IMR-90 (cell line): ENCODE measurements at regions not wholly inside any gene's neighbourhood (a gene's known extent, or its start where the extent isn't known, plus 50 kb on each side); places are given as distances from the start of the nearest gene placed in this dataset.

Source experiments
- ATAC-seq: fragments of 200-7000 bp; cut with Tn5 transposase; 2 replicates; pipeline ENCODE4 v1.9.1; 2020; ENCODE audit warnings: low read depth, mild to moderate bottlenecking, moderate library complexity
- BruUV-seq: library from RNA; stranded (reverse); fragments of 400-500 nt; replicated peaks from 2 replicates; lab custom pipeline; 2021; lab: Mats Ljungman, UMichigan
- CTCF ChIA-PET: fragments of 300-600 bp; formaldehyde crosslinking; extraction: SDS; loops from one replicate; lab custom pipeline; 2021; ENCODE audit warnings: antibody characterized with exemption; lab: Yijun Ruan, JAX
- POLR2A ChIA-PET: fragments of 300-600 bp; sonication (Branson Sonifier 250); formaldehyde crosslinking; loops from one replicate; lab custom pipeline; 2022; ENCODE audit warnings: antibody characterized with exemption; ENCODE audit not compliant: unreplicated experiment; lab: Charles Lee
- DNase-seq: peaks from one replicate; pipeline ENCODE4 v3.0.0; 2013
- H2AFZ ChIP-seq: replicated peaks from 2 replicates; pipeline ENCODE3; 2013; ENCODE audit warnings: low read length, mild to moderate bottlenecking; ENCODE audit not compliant: poor library complexity
- H2AK5ac ChIP-seq: 2 replicates; pipeline ENCODE4 v1.6.1; 2013; ENCODE audit warnings: low read depth, low read length, inconsistent platforms
- H2AK9ac ChIP-seq: replicated peaks from 2 replicates; pipeline ENCODE3; 2013; ENCODE audit warnings: mild to moderate bottlenecking, low read depth, low read length, moderate library complexity; ENCODE audit not compliant: poor library complexity
- H2BK120ac ChIP-seq: 2 replicates; pipeline ENCODE4 v1.6.1; 2013; ENCODE audit warnings: low read depth, low read length, inconsistent platforms
- H2BK15ac ChIP-seq: 3 replicates; pipeline ENCODE4 v1.6.1; 2013; ENCODE audit warnings: low read depth, low read length, inconsistent platforms
- H2BK20ac ChIP-seq: 2 replicates; pipeline ENCODE4 v1.6.1; 2013; ENCODE audit warnings: low read depth, mild to moderate bottlenecking, inconsistent platforms, low read length, moderate library complexity
- H2BK5ac ChIP-seq: 2 replicates; pipeline ENCODE4 v1.6.1; 2013; ENCODE audit warnings: mild to moderate bottlenecking, low read depth, low read length, inconsistent platforms; ENCODE audit not compliant: poor library complexity, severe bottlenecking
- H3K14ac ChIP-seq: replicated peaks from 2 replicates; pipeline ENCODE4 v1.6.1; 2013; ENCODE audit warnings: low read depth, low read length, inconsistent platforms
- H3K18ac ChIP-seq: 2 replicates; pipeline ENCODE4 v1.6.1; 2013; ENCODE audit warnings: low read depth, low read length, control low read depth
- H3K23ac ChIP-seq: 2 replicates; pipeline ENCODE4 v1.6.1; 2013; ENCODE audit warnings: low read depth, low read length, inconsistent platforms
- H3K27ac ChIP-seq: 2 replicates; pipeline ENCODE4 v1.5.1; 2013; ENCODE audit warnings: mild to moderate bottlenecking, control low read depth, low read length; ENCODE audit not compliant: insufficient read depth
- H3K27me3 ChIP-seq: 2 replicates; pipeline ENCODE4 v1.6.1; 2013; ENCODE audit warnings: low read length; ENCODE audit not compliant: control insufficient read depth, insufficient read depth
- H3K36me3 ChIP-seq: 2 replicates; pipeline ENCODE4 v1.6.1; 2013; ENCODE audit warnings: low read length, mixed read lengths; ENCODE audit not compliant: control insufficient read depth, insufficient read depth
- H3K4ac ChIP-seq: 2 replicates; pipeline ENCODE4 v1.6.1; 2013; ENCODE audit warnings: low read depth, low read length, inconsistent platforms
- H3K4me1 ChIP-seq: 2 replicates; pipeline ENCODE4 v1.6.1; 2013; ENCODE audit warnings: low read length, mixed read lengths; ENCODE audit not compliant: control insufficient read depth, insufficient read depth
- H3K4me2 ChIP-seq: 2 replicates; pipeline ENCODE4 v1.6.1; 2013; ENCODE audit warnings: low read depth, mild to moderate bottlenecking, control low read depth, low read length, moderate library complexity
- H3K4me3 ChIP-seq: 2 replicates; pipeline ENCODE4 v1.5.1; 2013; ENCODE audit warnings: low read depth, mild to moderate bottlenecking, control low read depth, low read length, moderate library complexity; ENCODE audit not compliant: insufficient read depth
- H3K56ac ChIP-seq: 2 replicates; pipeline ENCODE4 v1.6.1; 2013; ENCODE audit warnings: low read length, inconsistent platforms; ENCODE audit not compliant: insufficient read depth; ENCODE audit errors: extremely low read depth
- H3K79me1 ChIP-seq, 2 experiments: 2 replicates each; pipeline ENCODE4 v1.6.1; 2013; ENCODE audit warnings: low read length in 2 of 2, inconsistent platforms in 1 of 2, low read depth in 1 of 2
- H3K9ac ChIP-seq: 2 replicates; pipeline ENCODE4 v1.6.1; 2013; ENCODE audit warnings: low read depth, low read length, control low read depth
- H3K9me1 ChIP-seq: 2 replicates; pipeline ENCODE4 v1.6.1; 2013; ENCODE audit warnings: low read length, inconsistent platforms; ENCODE audit not compliant: insufficient read depth
- H3K9me3 ChIP-seq: 2 replicates; pipeline ENCODE4 v1.6.1; 2013; ENCODE audit warnings: low read length; ENCODE audit not compliant: control insufficient read depth, insufficient read depth
- H4K20me1 ChIP-seq: 2 replicates; pipeline ENCODE4 v1.6.1; 2013; ENCODE audit warnings: low read length, inconsistent platforms; ENCODE audit not compliant: insufficient read depth
- H4K5ac ChIP-seq: 2 replicates; pipeline ENCODE4 v1.6.1; 2013; ENCODE audit warnings: mild to moderate bottlenecking, low read depth, low read length, control low read depth
- H4K8ac ChIP-seq, 2 experiments: 2 replicates each; pipeline ENCODE4 v1.6.1; 2013; ENCODE audit warnings: low read depth in 2 of 2, low read length in 2 of 2, control low read depth in 1 of 2, inconsistent platforms in 1 of 2
- H4K91ac ChIP-seq: 2 replicates; pipeline ENCODE4 v1.6.1; 2013; ENCODE audit warnings: low read depth, low read length, inconsistent platforms; ENCODE audit not compliant: insufficient read depth
- BHLHE40 ChIP-seq: fragments of 150-350 bp; IDR thresholded peaks from 2 replicates; pipeline ENCODE4 v1.6.1; 2016; ENCODE audit warnings: mild to moderate bottlenecking, low read depth, low read length
- CEBPB ChIP-seq: IDR thresholded peaks from 2 replicates; pipeline ENCODE4 v1.6.1; 2012; ENCODE audit warnings: low read depth, low read length, improper control_type of control experiment
- CHD1 ChIP-seq: IDR thresholded peaks from 2 replicates; pipeline ENCODE4 v1.6.1; 2012; ENCODE audit warnings: low read depth, low read length, improper control_type of control experiment
- FOS ChIP-seq: fragments of 150-350 bp; IDR thresholded peaks from 2 replicates; pipeline ENCODE4 v1.6.1; 2016; ENCODE audit warnings: low read depth, low read length
- MAFK ChIP-seq: IDR thresholded peaks from 2 replicates; pipeline ENCODE4 v1.6.1; 2012; ENCODE audit warnings: low read depth, low read length, improper control_type of control experiment
- MAZ ChIP-seq: IDR thresholded peaks from 2 replicates; pipeline ENCODE4 v1.6.1; 2012; ENCODE audit warnings: low read depth, mild to moderate bottlenecking, low read length, improper control_type of control experiment, moderate library complexity, borderline replicate concordance
- MXI1 ChIP-seq: IDR thresholded peaks from 2 replicates; pipeline ENCODE4 v1.6.1; 2012; ENCODE audit warnings: low read depth, mild to moderate bottlenecking, low read length, moderate library complexity, borderline replicate concordance
- NFE2L2 ChIP-seq: fragments of 150-350 bp; IDR thresholded peaks from 2 replicates; pipeline ENCODE4 v1.6.1; 2016; ENCODE audit warnings: low read depth, mild to moderate bottlenecking, low read length
- POLR2A ChIP-seq: IDR thresholded peaks from 2 replicates; pipeline ENCODE4 v1.6.1; 2012; ENCODE audit warnings: mild to moderate bottlenecking, low read depth, low read length
- RCOR1 ChIP-seq: IDR thresholded peaks from 2 replicates; pipeline ENCODE4 v1.6.1; 2012; ENCODE audit warnings: mild to moderate bottlenecking, low read length, improper control_type of control experiment; ENCODE audit not compliant: insufficient replicate concordance
- RFX5 ChIP-seq: IDR thresholded peaks from 2 replicates; pipeline ENCODE4 v1.8.0; 2012; ENCODE audit warnings: low read depth, mild to moderate bottlenecking, low read length, moderate library complexity
- SMC3 ChIP-seq: fragments of 150-350 bp; IDR thresholded peaks from 2 replicates; pipeline ENCODE4 v1.6.1; 2016; ENCODE audit warnings: low read depth, mild to moderate bottlenecking, antibody characterized with exemption, low read length, moderate library complexity
- WGBS, 2 experiments: methylation state at CpG; one replicate each; pipeline versions ENCODE4 v1.1.5 to v1.1.7; 2013; ENCODE audit warnings: missing lambda C conversion rate in 2 of 2; ENCODE audit not compliant: insufficient read length in 1 of 2; ENCODE audit errors: extremely low coverage in 2 of 2; 5-methylcytosine and 5-hydroxymethylcytosine counted together
- dilution Hi-C: fragments of 300-500 bp; cut with HindIII; formaldehyde crosslinking; loops from one replicate; pipeline ENCODE4 v1.14.3; 2018; ENCODE audit warnings: low sequenced_read_pairs; ENCODE audit not compliant: unreplicated experiment
- in situ Hi-C: fragments of 300-500 bp; cut with MboI; formaldehyde crosslinking; loops from 3 replicates; pipeline ENCODE4 v1.14.3; 2019; ENCODE audit warnings: low sequenced_read_pairs, inconsistent platforms, mixed read lengths
- intact Hi-C: fragments of 100-400 bp; cut with micrococcal nuclease; formaldehyde crosslinking; loops from 2 replicates; pipeline ENCODE4 v1.10.0; 2022
- TF ChIP-seq, protein P1 (sequence below): conservative IDR thresholded peaks from 2 replicates; pipeline ENCODE4 v1.5.1; 2012; ENCODE audit warnings: mild to moderate bottlenecking, low read depth, low read length, improper control_type of control experiment
- TF ChIP-seq, protein P2 (sequence below): fragments of 150-350 bp; IDR thresholded peaks from 2 replicates; pipeline ENCODE4 v1.6.1; 2016; ENCODE audit warnings: low read depth, mild to moderate bottlenecking, low read length, moderate library complexity, borderline replicate concordance
- TF ChIP-seq, protein P3 (sequence below): fragments of 150-350 bp; IDR thresholded peaks from 2 replicates; pipeline ENCODE4 v1.6.1; 2017; ENCODE audit warnings: mild to moderate bottlenecking, antibody characterized with exemption, low read length, low read depth

DNA sequence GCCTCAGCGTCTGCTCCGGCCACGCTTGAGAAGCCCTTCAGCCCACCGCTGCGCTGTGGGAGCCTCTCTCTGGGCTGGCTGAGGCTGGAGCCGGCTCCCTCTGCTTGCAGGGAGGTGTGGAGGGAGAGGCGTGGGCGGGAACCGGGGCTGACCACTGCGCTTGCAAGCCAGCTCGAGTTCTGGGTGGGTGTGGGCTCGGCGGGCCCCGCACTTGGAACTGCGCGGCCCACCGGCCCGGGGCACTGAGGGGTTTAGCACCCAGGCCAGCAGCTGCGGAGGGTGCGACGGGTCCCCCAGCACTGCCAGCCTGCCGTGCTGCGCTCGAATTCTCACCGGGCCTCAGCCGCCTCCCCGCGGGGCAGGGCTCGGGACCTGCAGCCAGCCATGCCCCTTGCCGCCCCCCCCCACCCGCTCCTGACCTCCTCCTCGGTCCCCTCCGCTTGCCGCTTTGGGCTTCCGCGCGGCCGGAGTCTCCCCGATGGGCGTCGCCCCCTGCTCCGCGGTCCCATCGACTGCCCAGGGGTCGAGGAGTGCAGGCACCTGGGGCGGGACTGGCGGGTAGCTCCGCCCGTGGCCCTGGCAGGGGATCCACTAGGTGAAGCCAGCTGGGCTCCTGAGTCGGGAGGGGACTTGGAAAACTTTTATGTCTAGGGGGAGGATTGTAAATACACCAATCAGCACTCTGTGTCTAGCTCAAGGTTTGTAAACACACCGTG, 106.7 kb downstream of the RAP2B start:
- H3K36me3 ChIP-seq = no peaks in the 10 kb centered on the region
- H3K9me1 ChIP-seq = no peaks in the 10 kb centered on the region
- no peak overlapping the region for H4K5ac ChIP-seq
- no peak for ATAC-seq
- no peak overlapping the region for H4K8ac ChIP-seq
- dilution Hi-C loops (no loop called here), intact Hi-C loops (no loop called here), in situ Hi-C loops (no loop called here)
- DNase-seq = no peak
- no peak overlapping the region for H2BK15ac ChIP-seq
- H4K20me1 ChIP-seq = no peaks in the 10 kb centered on the region
- H3K56ac ChIP-seq = no peak overlapping the region
- no peak overlapping the region for H3K4ac ChIP-seq
- H3K27me3 ChIP-seq = no peaks in the 10 kb centered on the region
- no peak overlapping the region for H3K14ac ChIP-seq
- H3K79me1 ChIP-seq = no peaks in the 10 kb centered on the region
- no peak overlapping the region for H2BK120ac ChIP-seq
- no peak for TF ChIP-seq MAZ
- no peak for TF ChIP-seq RFX5
- TF ChIP-seq, protein P1, sequence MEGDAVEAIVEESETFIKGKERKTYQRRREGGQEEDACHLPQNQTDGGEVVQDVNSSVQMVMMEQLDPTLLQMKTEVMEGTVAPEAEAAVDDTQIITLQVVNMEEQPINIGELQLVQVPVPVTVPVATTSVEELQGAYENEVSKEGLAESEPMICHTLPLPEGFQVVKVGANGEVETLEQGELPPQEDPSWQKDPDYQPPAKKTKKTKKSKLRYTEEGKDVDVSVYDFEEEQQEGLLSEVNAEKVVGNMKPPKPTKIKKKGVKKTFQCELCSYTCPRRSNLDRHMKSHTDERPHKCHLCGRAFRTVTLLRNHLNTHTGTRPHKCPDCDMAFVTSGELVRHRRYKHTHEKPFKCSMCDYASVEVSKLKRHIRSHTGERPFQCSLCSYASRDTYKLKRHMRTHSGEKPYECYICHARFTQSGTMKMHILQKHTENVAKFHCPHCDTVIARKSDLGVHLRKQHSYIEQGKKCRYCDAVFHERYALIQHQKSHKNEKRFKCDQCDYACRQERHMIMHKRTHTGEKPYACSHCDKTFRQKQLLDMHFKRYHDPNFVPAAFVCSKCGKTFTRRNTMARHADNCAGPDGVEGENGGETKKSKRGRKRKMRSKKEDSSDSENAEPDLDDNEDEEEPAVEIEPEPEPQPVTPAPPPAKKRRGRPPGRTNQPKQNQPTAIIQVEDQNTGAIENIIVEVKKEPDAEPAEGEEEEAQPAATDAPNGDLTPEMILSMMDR = no peak
- TF ChIP-seq, protein P2, sequence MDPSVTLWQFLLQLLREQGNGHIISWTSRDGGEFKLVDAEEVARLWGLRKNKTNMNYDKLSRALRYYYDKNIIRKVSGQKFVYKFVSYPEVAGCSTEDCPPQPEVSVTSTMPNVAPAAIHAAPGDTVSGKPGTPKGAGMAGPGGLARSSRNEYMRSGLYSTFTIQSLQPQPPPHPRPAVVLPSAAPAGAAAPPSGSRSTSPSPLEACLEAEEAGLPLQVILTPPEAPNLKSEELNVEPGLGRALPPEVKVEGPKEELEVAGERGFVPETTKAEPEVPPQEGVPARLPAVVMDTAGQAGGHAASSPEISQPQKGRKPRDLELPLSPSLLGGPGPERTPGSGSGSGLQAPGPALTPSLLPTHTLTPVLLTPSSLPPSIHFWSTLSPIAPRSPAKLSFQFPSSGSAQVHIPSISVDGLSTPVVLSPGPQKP = no peak
- TF ChIP-seq, protein P3, sequence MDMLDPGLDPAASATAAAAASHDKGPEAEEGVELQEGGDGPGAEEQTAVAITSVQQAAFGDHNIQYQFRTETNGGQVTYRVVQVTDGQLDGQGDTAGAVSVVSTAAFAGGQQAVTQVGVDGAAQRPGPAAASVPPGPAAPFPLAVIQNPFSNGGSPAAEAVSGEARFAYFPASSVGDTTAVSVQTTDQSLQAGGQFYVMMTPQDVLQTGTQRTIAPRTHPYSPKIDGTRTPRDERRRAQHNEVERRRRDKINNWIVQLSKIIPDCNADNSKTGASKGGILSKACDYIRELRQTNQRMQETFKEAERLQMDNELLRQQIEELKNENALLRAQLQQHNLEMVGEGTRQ = no peak
- TF ChIP-seq NFE2L2 = no peak
- TF ChIP-seq CHD1 = no peak
- no peak for TF ChIP-seq MXI1
- no peak for TF ChIP-seq POLR2A
- no peak for TF ChIP-seq CEBPB
- TF ChIP-seq MAFK = no peak
- TF ChIP-seq SMC3 = no peak
- TF ChIP-seq BHLHE40 = no peak
- TF ChIP-seq FOS = no peak
- no peak for TF ChIP-seq RCOR1
- H3K4me3 ChIP-seq = no peak overlapping the region
- no peak overlapping the region for H3K9ac ChIP-seq
- BruUV-seq = no TSS peak
- H3K4me1 ChIP-seq = no peaks in the 10 kb centered on the region
- no peak overlapping the region for H2AFZ ChIP-seq
- H3K27ac ChIP-seq = no peak overlapping the region
- H2AK5ac ChIP-seq = no peak overlapping the region
- H4K91ac ChIP-seq = no peak overlapping the region
- no peak overlapping the region for H3K23ac ChIP-seq
- no peak overlapping the region for H3K18ac ChIP-seq
- ChIA-PET POLR2A (no interaction called here), CTCF (no interaction called here)
- no peak overlapping the region for H2BK20ac ChIP-seq
- no peaks in the 10 kb centered on the region for H3K9me3 ChIP-seq
- 98% methylated on average over 30 of the region's 51 CpGs; no CpG with 5 or more reads in 1 of the 2 experiments for WGBS, 2 experiments
- H2BK5ac ChIP-seq = no peak overlapping the region
- H2AK9ac ChIP-seq = no peak overlapping the region
- no peak overlapping the region for H3K4me2 ChIP-seq
